GM23338 (cell line): ENCODE measurements at regions not wholly inside any gene's neighbourhood (a gene's known extent, or its start where the extent isn't known, plus 50 kb on each side); places are given as distances from the start of the nearest gene placed in this dataset.

ENCODE experiments used
- ATAC-seq: fragments of 200-7000 bp; cut with Tn5 transposase; 3 replicates; pipeline ENCODE4 v1.9.1; 2020
- DNase-seq: peaks from one replicate; pipeline ENCODE4 v3.0.0-alpha.2; 2015; ENCODE audit warnings: low spot score
- H2AFZ ChIP-seq: fragments of 200-600 bp; sonication (generic); 2 replicates; pipeline ENCODE4 v1.8.0; 2016; ENCODE audit warnings: antibody characterized with exemption, mild to moderate bottlenecking, moderate library complexity
- H3F3A ChIP-seq: fragments of 200-600 bp; sonication (generic); replicated peaks from 2 replicates; pipeline ENCODE4 v1.8.0; 2017; ENCODE audit warnings: antibody characterized with exemption, mixed run types, low read depth
- H3K27ac ChIP-seq: fragments of 200-600 bp; sonication (generic); 2 replicates; pipeline ENCODE4 v1.6.1; 2016; ENCODE audit warnings: low read depth
- H3K27me3 ChIP-seq: fragments of 200-600 bp; sonication (generic); 2 replicates; pipeline ENCODE4 v1.8.0; 2016; ENCODE audit warnings: mild to moderate bottlenecking, mixed run types, moderate library complexity; ENCODE audit not compliant: insufficient read depth
- H3K36me3 ChIP-seq: fragments of 200-600 bp; sonication (generic); 2 replicates; pipeline ENCODE4 v1.8.0; 2016; ENCODE audit warnings: mild to moderate bottlenecking; ENCODE audit not compliant: insufficient read depth
- H3K4me1 ChIP-seq: fragments of 200-600 bp; sonication (generic); 2 replicates; pipeline ENCODE4 v1.8.0; 2016; ENCODE audit warnings: mild to moderate bottlenecking, moderate library complexity; ENCODE audit not compliant: insufficient read depth
- H3K4me2 ChIP-seq: fragments of 200-600 bp; sonication (generic); 2 replicates; pipeline ENCODE4 v1.7.1; 2017; ENCODE audit warnings: mixed run types
- H3K4me3 ChIP-seq: fragments of 200-600 bp; sonication (generic); 2 replicates; pipeline ENCODE4 v1.6.1; 2016; ENCODE audit warnings: mixed run types
- H3K79me2 ChIP-seq: fragments of 200-600 bp; sonication (generic); replicated peaks from 2 replicates; pipeline ENCODE4 v1.8.0; 2017; ENCODE audit warnings: mild to moderate bottlenecking; ENCODE audit not compliant: insufficient read depth
- H3K9me2 ChIP-seq: fragments of 200-600 bp; sonication (generic); 2 replicates; pipeline ENCODE4 v1.8.0; 2017; ENCODE audit not compliant: insufficient read depth
- H4K20me1 ChIP-seq: fragments of 200-600 bp; sonication (generic); replicated peaks from 2 replicates; pipeline ENCODE4 v1.8.0; 2017; ENCODE audit warnings: mild to moderate bottlenecking; ENCODE audit not compliant: insufficient read depth
- H3K27ac Mint-ChIP-seq: 2 replicates; pipeline ENCODE4 v1.8.0; 2020; ENCODE audit warnings: inconsistent platforms, mild to moderate bottlenecking, moderate library complexity, mixed read lengths
- H3K27me3 Mint-ChIP-seq: 3 replicates; pipeline ENCODE4 v1.8.0; 2022; ENCODE audit warnings: low read depth, mild to moderate bottlenecking, moderate library complexity, mixed read lengths, inconsistent platforms; ENCODE audit not compliant: insufficient read depth, poor library complexity
- H3K36me3 Mint-ChIP-seq: 3 replicates; pipeline ENCODE4 v1.8.0; 2021; ENCODE audit warnings: low read depth, mild to moderate bottlenecking, inconsistent platforms, moderate library complexity, mixed read lengths
- H3K4me1 Mint-ChIP-seq: 3 replicates; pipeline ENCODE4 v1.8.0; 2020; ENCODE audit warnings: mild to moderate bottlenecking, inconsistent platforms, mixed read lengths
- H3K4me3 Mint-ChIP-seq: 3 replicates; pipeline ENCODE4 v1.8.0; 2021; ENCODE audit warnings: moderate library complexity, mild to moderate bottlenecking, inconsistent platforms, mixed read lengths
- H3K9me3 Mint-ChIP-seq: 3 replicates; pipeline ENCODE4 v1.8.0; 2020; ENCODE audit warnings: moderate library complexity, mild to moderate bottlenecking, inconsistent platforms, mixed read lengths
- CREB1 ChIP-seq: fragments of 250-450 bp; sonication (Bioruptor Pico); IDR thresholded peaks from 2 replicates; pipeline ENCODE4 v1.5.0; 2020; ENCODE audit warnings: low read depth, mild to moderate bottlenecking, moderate library complexity
- ETS1 ChIP-seq: IDR thresholded peaks from 2 replicates; pipeline ENCODE4 v1.6.1; 2016; ENCODE audit warnings: antibody characterized with exemption
- EZH2phosphoT487 ChIP-seq: fragments of 200-600 bp; sonication (generic); IDR thresholded peaks from one replicate; pipeline ENCODE4 v1.8.1; 2018; ENCODE audit warnings: antibody characterized with exemption; ENCODE audit not compliant: unreplicated experiment
- JUNB ChIP-seq: IDR thresholded peaks from one replicate; pipeline ENCODE4 v1.6.1; 2016; ENCODE audit warnings: antibody characterized with exemption; ENCODE audit not compliant: unreplicated experiment
- REST ChIP-seq: IDR thresholded peaks from one replicate; pipeline ENCODE4 v1.6.1; 2018; ENCODE audit warnings: antibody characterized with exemption; ENCODE audit not compliant: unreplicated experiment
- STAT1 ChIP-seq: IDR thresholded peaks from one replicate; pipeline ENCODE4 v1.6.1; 2016; ENCODE audit warnings: antibody characterized with exemption; ENCODE audit not compliant: unreplicated experiment
- ZNF462 ChIP-seq: fragments of 250-450 bp; sonication (Bioruptor Pico); IDR thresholded peaks from 2 replicates; pipeline ENCODE4 v1.5.0; 2020; ENCODE audit warnings: mild to moderate bottlenecking, moderate library complexity

- no peak for TF ChIP-seq REST
- no peak for TF ChIP-seq STAT1
- no peak for TF ChIP-seq ETS1
Observed at GRCh38 chr16:80175011-80175410, 365.8 kb upstream of the DYNLRB2 start (continued).

GRCh38 chr16:80174416-80174815 is 366.4 kb upstream of the DYNLRB2 start:
- Mint-ChIP-seq H3K4me3 (no peak overlapping the region), H3K36me3 (no peaks in the 10 kb centered on the region), H3K9me3 (no peaks in the 10 kb centered on the region), H3K27ac (no peak overlapping the region), H3K27me3 (no peaks in the 10 kb centered on the region), H3K4me1 (no peaks in the 10 kb centered on the region)
- no peaks in the 10 kb centered on the region for H4K20me1 ChIP-seq
- no peaks in the 10 kb centered on the region for H3F3A ChIP-seq
- no peaks in the 10 kb centered on the region for H3K27me3 ChIP-seq
- H3K4me3 ChIP-seq, result no peak overlapping the region
- no peaks in the 10 kb centered on the region; the same call in 1 of the 2 replicates for H3K9me2 ChIP-seq
- no peak for TF ChIP-seq CREB1 (CRISPR knock-in tag)
- no peak for TF ChIP-seq ETS1
- TF ChIP-seq STAT1, result no peak
- TF ChIP-seq JUNB, result no peak
- TF ChIP-seq EZH2phosphoT487, result no peak
- no peak for TF ChIP-seq REST
- no peak for TF ChIP-seq ZNF462 (CRISPR knock-in tag)
- no peaks in the 10 kb centered on the region for H3K79me2 ChIP-seq
- no peak overlapping the region for H3K27ac ChIP-seq
- no peak for DNase-seq
- no peak for ATAC-seq
- no peak overlapping the region for H3K4me2 ChIP-seq
- no peak overlapping the region for H2AFZ ChIP-seq
- no peaks in the 10 kb centered on the region for H3K4me1 ChIP-seq
- no peaks in the 10 kb centered on the region for H3K36me3 ChIP-seq
